ENCODE measurements at regions not wholly inside any gene's neighbourhood (a gene's known extent, or its start where the extent isn't known, plus 50 kb on each side); places are given as distances from the start of the nearest gene placed in this dataset.

- no peak overlapping the region for H3K4me3 ChIP-seq (ENCODE audit: low read length)
- no peak overlapping the region for H3K27ac Mint-ChIP-seq
- intact Hi-C loops (cut with micrococcal nuclease), result no loop called here
- H3K36me3 ChIP-seq (ENCODE audit: control insufficient read depth, insufficient read depth, low read length), result no peaks in the 10 kb centered on the region
- 83% methylated on average over 4 of the region's 4 CpGs for whole genome bisulfite sequencing (ENCODE audit: insufficient coverage)
- no peak overlapping the region for H3K27ac ChIP-seq (ENCODE audit: low read length)
- no peak for TF ChIP-seq CTCF (IDR thresholded peaks at IDR 0.05)
- no peak for DNase-seq
- no peaks in the 10 kb centered on the region for H3K36me3 Mint-ChIP-seq
- no peaks in the 10 kb centered on the region for H3K9me3 Mint-ChIP-seq
- H3K9me3 ChIP-seq (ENCODE audit: control insufficient read depth, insufficient read depth, low read length), result no peaks in the 10 kb centered on the region
- H3K4me3 Mint-ChIP-seq, result no peak overlapping the region
- no peaks in the 10 kb centered on the region for H3K4me1 ChIP-seq (ENCODE audit: control insufficient read depth, insufficient read depth, low read length)
- no peaks in the 10 kb centered on the region for H3K4me1 Mint-ChIP-seq
- ATAC-seq, result no peak
- peaks cover 0 to 3% of the 10 kb centered on the region in 2 donors for H3K27me3 Mint-ChIP-seq (ENCODE audit: low read depth in 2 of 2)
- no peaks in the 10 kb centered on the region for H3K27me3 ChIP-seq (ENCODE audit: control insufficient read depth, insufficient read depth, low read length)
These were observed 175.1 kb downstream of the CXCL12 start for GRCh38 chr10:44209811-44210210.

GRCh38 chr10:44207160-44207559 is 177.7 kb downstream of the CXCL12 start:
- H3K27ac ChIP-seq (ENCODE audit: low read length), result no peak overlapping the region
- WGBS (ENCODE audit: insufficient coverage), result 97% methylated on average over 9 of the region's 9 CpGs
- H3K27me3 ChIP-seq (ENCODE audit: control insufficient read depth, insufficient read depth, low read length), result no peaks in the 10 kb centered on the region
- Mint-ChIP-seq H3K4me3 (no peak overlapping the region), H3K36me3 (no peaks in the 10 kb centered on the region), H3K4me1 (no peaks in the 10 kb centered on the region), H3K27me3 (ENCODE audit: low read depth in 2 of 2) (peaks cover 0 to 3% of the 10 kb centered on the region in 2 donors), H3K27ac (no peak overlapping the region), H3K9me3 (no peaks in the 10 kb centered on the region)
- DNase-seq, result no peak
- H3K4me3 ChIP-seq (ENCODE audit: low read length), result no peak overlapping the region
- intact Hi-C loops (cut with micrococcal nuclease), result no loop called here
- H3K9me3 ChIP-seq (ENCODE audit: control insufficient read depth, insufficient read depth, low read length), result no peaks in the 10 kb centered on the region
- H3K4me1 ChIP-seq (ENCODE audit: control insufficient read depth, insufficient read depth, low read length), result no peaks in the 10 kb centered on the region
- no peaks in the 10 kb centered on the region for H3K36me3 ChIP-seq (ENCODE audit: control insufficient read depth, insufficient read depth, low read length)
- no peak for ATAC-seq
- TF ChIP-seq CTCF (IDR thresholded peaks at IDR 0.05), result no peak

GRCh38 chr10:44206127-44206818 is 178.6 kb downstream of the CXCL12 start:
- WGBS (ENCODE audit: insufficient coverage), result 91% methylated on average over 25 of the region's 25 CpGs
- intact Hi-C loops (cut with micrococcal nuclease), result no loop called here
- TF ChIP-seq CTCF (IDR thresholded peaks at IDR 0.05), result no peak
- Mint-ChIP-seq H3K36me3 (no peaks in the 10 kb centered on the region), H3K27me3 (ENCODE audit: low read depth in 2 of 2) (peaks cover 0 to 3% of the 10 kb centered on the region in 2 donors), H3K27ac (no peak overlapping the region), H3K9me3 (no peaks in the 10 kb centered on the region), H3K4me3 (no peak overlapping the region), H3K4me1 (no peaks in the 10 kb centered on the region)
- Histone ChIP-seq H3K36me3 (ENCODE audit: control insufficient read depth, insufficient read depth, low read length) (no peaks in the 10 kb centered on the region), H3K27me3 (ENCODE audit: control insufficient read depth, insufficient read depth, low read length) (no peaks in the 10 kb centered on the region), H3K9me3 (ENCODE audit: control insufficient read depth, insufficient read depth, low read length) (no peaks in the 10 kb centered on the region), H3K4me1 (ENCODE audit: control insufficient read depth, insufficient read depth, low read length) (no peaks in the 10 kb centered on the region), H3K27ac (ENCODE audit: low read length) (no peak overlapping the region), H3K4me3 (ENCODE audit: low read length) (no peak overlapping the region)
- DNase-seq (no peak), ATAC-seq (no peak)

GRCh38 chr10:44205067-44205466 is 179.8 kb downstream of the CXCL12 start:
- no peak overlapping the region for H3K27ac ChIP-seq (ENCODE audit: low read length)
- 72% methylated on average over 3 of the region's 3 CpGs for WGBS (ENCODE audit: insufficient coverage)
- no peak for TF ChIP-seq CTCF (IDR thresholded peaks at IDR 0.05)
- H3K9me3 ChIP-seq (ENCODE audit: control insufficient read depth, insufficient read depth, low read length), result no peaks in the 10 kb centered on the region
- Mint-ChIP-seq H3K27ac (no peak overlapping the region), H3K4me3 (no peak overlapping the region), H3K36me3 (no peaks in the 10 kb centered on the region), H3K27me3 (ENCODE audit: low read depth in 2 of 2) (peaks cover 0 to 3% of the 10 kb centered on the region in 2 donors), H3K9me3 (no peaks in the 10 kb centered on the region), H3K4me1 (no peaks in the 10 kb centered on the region)
- no peaks in the 10 kb centered on the region for H3K36me3 ChIP-seq (ENCODE audit: control insufficient read depth, insufficient read depth, low read length)
- H3K27me3 ChIP-seq (ENCODE audit: control insufficient read depth, insufficient read depth, low read length), result no peaks in the 10 kb centered on the region
- DNase-seq (no peak), ATAC-seq (no peak)
- intact Hi-C loops (cut with micrococcal nuclease), result no loop called here
- H3K4me3 ChIP-seq (ENCODE audit: low read length), result no peak overlapping the region
- no peaks in the 10 kb centered on the region for H3K4me1 ChIP-seq (ENCODE audit: control insufficient read depth, insufficient read depth, low read length)
